ENCODE measurements at regions not wholly inside any gene's neighbourhood (a gene's known extent, or its start where the extent isn't known, plus 50 kb on each side); places are given as distances from the start of the nearest gene placed in this dataset.
A peak's percentile ranks its signal among the peaks of the same experiment; 100 is the strongest.
"Not testable (repeated sequence)": the region's sequence is repeated elsewhere in the genome, so short reads cannot be mapped to it uniquely, and the experiment has no call there.

DNA sequence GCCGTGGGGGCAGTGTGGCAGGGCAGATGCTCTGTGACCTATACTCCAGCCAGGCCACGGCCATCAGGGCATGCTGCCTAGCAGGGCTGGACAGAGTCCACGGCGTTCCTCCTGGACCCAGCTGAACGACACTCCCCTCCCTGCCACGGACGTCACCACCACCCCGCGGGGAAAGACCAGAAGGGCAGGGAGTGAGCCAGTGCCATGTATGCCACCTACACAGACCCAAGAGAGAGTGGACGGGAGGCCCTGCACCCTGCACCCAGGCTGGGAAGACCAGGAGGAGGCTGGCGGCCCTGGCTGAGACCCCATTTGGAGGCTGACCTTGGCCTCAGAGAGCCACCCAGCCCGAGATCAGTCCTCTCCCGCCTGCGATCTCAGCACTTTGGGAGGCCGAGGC lies 101.9 kb downstream of the FAM53A start:
- POLR2A ChIA-PET, result no interaction called here
- H3K4me3 Mint-ChIP-seq, result no peak overlapping the region
- ATAC-seq (no peak), DNase-seq (no peak)
- TF ChIP-seq, protein P1, sequence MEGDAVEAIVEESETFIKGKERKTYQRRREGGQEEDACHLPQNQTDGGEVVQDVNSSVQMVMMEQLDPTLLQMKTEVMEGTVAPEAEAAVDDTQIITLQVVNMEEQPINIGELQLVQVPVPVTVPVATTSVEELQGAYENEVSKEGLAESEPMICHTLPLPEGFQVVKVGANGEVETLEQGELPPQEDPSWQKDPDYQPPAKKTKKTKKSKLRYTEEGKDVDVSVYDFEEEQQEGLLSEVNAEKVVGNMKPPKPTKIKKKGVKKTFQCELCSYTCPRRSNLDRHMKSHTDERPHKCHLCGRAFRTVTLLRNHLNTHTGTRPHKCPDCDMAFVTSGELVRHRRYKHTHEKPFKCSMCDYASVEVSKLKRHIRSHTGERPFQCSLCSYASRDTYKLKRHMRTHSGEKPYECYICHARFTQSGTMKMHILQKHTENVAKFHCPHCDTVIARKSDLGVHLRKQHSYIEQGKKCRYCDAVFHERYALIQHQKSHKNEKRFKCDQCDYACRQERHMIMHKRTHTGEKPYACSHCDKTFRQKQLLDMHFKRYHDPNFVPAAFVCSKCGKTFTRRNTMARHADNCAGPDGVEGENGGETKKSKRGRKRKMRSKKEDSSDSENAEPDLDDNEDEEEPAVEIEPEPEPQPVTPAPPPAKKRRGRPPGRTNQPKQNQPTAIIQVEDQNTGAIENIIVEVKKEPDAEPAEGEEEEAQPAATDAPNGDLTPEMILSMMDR (IDR thresholded peaks at IDR 0.05), result no peak
- intact Hi-C loops (cut with micrococcal nuclease), result no loop called here
- CTCF ChIA-PET, result interaction anchor here (0.7 to 1.7 kb wide), 2 partner anchors 24 to 47 kb away, joined by 3 to 6 read pairs; no protein-coding TSS in a partner anchor
- H3K9me3 Mint-ChIP-seq, result no peaks in the 10 kb centered on the region
- no peaks in the 10 kb centered on the region for H3K27me3 Mint-ChIP-seq
- no peaks in the 10 kb centered on the region for H3K36me3 Mint-ChIP-seq (ENCODE audit: low read depth)
- peaks cover 4% of the 10 kb centered on the region for H3K4me1 Mint-ChIP-seq (ENCODE audit: low read depth)
- no peak overlapping the region for H3K27ac Mint-ChIP-seq

- CTCF ChIA-PET, result interaction anchor here (0.8 to 1.7 kb wide), 2 partner anchors 25 to 450 kb away, joined by 3 to 6 read pairs; no protein-coding TSS in a partner anchor
Measured at GRCh38 chr4:1581164-1581894, 102.8 kb downstream of the FAM53A start.

GRCh38 chr4:1580692-1581012 lies 103.5 kb downstream of the FAM53A start:
- H3K9me3 Mint-ChIP-seq; H3K36me3 Mint-ChIP-seq (ENCODE audit: low read depth); ATAC-seq; DNase-seq; H3K27ac Mint-ChIP-seq; intact Hi-C loops (cut with micrococcal nuclease); H3K27me3 Mint-ChIP-seq; H3K4me1 Mint-ChIP-seq (ENCODE audit: low read depth); H3K4me3 Mint-ChIP-seq: not testable (repeated sequence)
- ChIA-PET POLR2A (interaction anchor here (1.1 kb wide), 1 partner anchor 15 kb away, joined by 3 read pairs; no protein-coding TSS in a partner anchor), CTCF (interaction anchor here (0.6 to 1.0 kb wide), 2 partner anchors 13 to 215 kb away, joined by 3 read pairs; no protein-coding TSS in a partner anchor)

More at GRCh38 chr4:1581164-1581894, 102.8 kb downstream of the FAM53A start:
- H3K36me3 Mint-ChIP-seq (ENCODE audit: low read depth); H3K27me3 Mint-ChIP-seq; intact Hi-C loops (cut with micrococcal nuclease); H3K4me1 Mint-ChIP-seq (ENCODE audit: low read depth); H3K9me3 Mint-ChIP-seq; H3K4me3 Mint-ChIP-seq: not testable (repeated sequence)
- POLR2A ChIA-PET, result interaction anchor here (0.7 kb wide), 1 partner anchor 341 kb away, joined by 5 read pairs; no protein-coding TSS in a partner anchor
- ATAC-seq (peak; percentile 69), DNase-seq (peak; percentile 95)
- H3K27ac Mint-ChIP-seq, result peak overlapping the region; percentile 13

- Mint-ChIP-seq H3K4me3 (peak overlapping the region; percentile 67), H3K27me3 (no peaks in the 10 kb centered on the region), H3K9me3 (no peaks in the 10 kb centered on the region), H3K36me3 (ENCODE audit: low read depth) (no peaks in the 10 kb centered on the region), H3K27ac (peak overlapping the region; percentile 71), H3K4me1 (ENCODE audit: low read depth) (peaks cover 4% of the 10 kb centered on the region)
- POLR2A ChIA-PET, result interaction anchor here (1.1 kb wide), 1 partner anchor 15 kb away, joined by 3 read pairs; no protein-coding TSS in a partner anchor
- ATAC-seq (peak; percentile 82), DNase-seq (peak; percentile 93)
- intact Hi-C loops (cut with micrococcal nuclease), result no loop called here
- TF ChIP-seq, protein P1 (IDR thresholded peaks at IDR 0.05), result no peak
- CTCF ChIA-PET, result interaction anchor here (0.6 to 1.0 kb wide), 4 partner anchors 12 to 215 kb away, joined by 3 read pairs; no protein-coding TSS in a partner anchor
Measured at GRCh38 chr4:1579901-1580691, 104.0 kb downstream of the FAM53A start.

DNA sequence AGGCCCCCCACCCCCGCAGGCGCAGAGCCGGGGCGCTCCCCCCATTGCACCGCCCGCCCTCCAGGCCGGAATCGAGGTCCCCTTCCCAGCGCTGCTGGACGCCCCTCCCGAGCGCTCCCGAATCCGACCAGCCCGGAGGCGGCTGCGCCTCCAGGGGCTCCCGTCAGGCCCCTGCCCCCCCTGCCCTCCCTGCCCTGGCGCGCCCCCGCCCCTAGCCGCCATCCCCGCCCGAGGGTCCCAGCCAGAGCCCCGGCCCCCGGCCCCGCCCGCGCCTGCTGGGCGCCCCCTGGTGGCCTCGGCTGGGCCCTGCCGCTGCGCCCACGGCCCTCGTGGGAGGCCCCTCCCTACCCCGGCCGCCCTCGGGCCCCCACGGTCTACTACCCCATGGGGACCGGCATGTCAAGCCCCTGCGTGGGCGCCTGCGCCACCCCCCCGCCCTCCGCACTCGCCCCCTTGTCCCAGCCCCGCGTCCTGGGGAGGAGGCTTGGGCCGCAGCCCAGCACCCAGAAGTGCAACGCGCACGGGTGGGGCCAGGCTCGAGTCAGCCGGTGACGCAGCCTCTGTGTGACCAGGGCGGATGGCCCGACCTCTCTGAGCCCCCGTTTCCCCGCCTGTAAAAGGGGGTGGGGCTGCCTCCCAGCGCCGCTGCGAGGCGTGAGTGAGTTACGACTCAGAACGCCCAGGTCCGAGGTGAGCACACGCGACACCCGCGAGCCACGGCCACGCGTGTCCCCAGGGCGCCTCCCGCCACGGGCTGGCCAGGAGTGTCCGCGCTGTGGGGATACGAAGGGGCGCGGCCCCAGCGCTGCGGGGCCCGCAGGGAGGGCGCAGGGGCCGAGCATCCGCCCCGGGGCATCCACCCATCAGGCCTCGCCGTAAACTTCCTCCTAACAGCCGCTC lies 104.9 kb downstream of the FAM53A start:
- POLR2A ChIA-PET, result interaction anchor here (1.1 to 1.2 kb wide), 2 partner anchors 10 to 14 kb away, joined by 3 to 4 read pairs; no protein-coding TSS in a partner anchor
- intact Hi-C loops (cut with micrococcal nuclease), result no loop called here
- TF ChIP-seq, protein P1 (IDR thresholded peaks at IDR 0.05), result peak; percentile 87
- ATAC-seq, result peak; percentile 60
- no peaks in the 10 kb centered on the region for H3K36me3 Mint-ChIP-seq (ENCODE audit: low read depth)
- peaks cover 4% of the 10 kb centered on the region for H3K4me1 Mint-ChIP-seq (ENCODE audit: low read depth)
- H3K9me3 Mint-ChIP-seq, result no peaks in the 10 kb centered on the region
- H3K27me3 Mint-ChIP-seq, result no peaks in the 10 kb centered on the region
- peak; percentile 87 for DNase-seq
- CTCF ChIA-PET, result interaction anchor here (0.7 to 1.0 kb wide), 3 partner anchors 11 to 159 kb away, joined by 3 read pairs; no protein-coding TSS in a partner anchor
- peak overlapping the region; percentile 67 for H3K4me3 Mint-ChIP-seq
- peak overlapping the region; percentile 66 for H3K27ac Mint-ChIP-seq

Data from activated CD8-positive, alpha-beta T cell treated with anti-CD3 and anti-CD28 coated beads for 36 hours (primary cell).